Peyer's patch (tissue), 4 donors: ENCODE measurements at regions not wholly inside any gene's neighbourhood (a gene's known extent, or its start where the extent isn't known, plus 50 kb on each side); places are given as distances from the start of the nearest gene placed in this dataset.
"Not testable (repeated sequence)": the region's sequence is repeated elsewhere in the genome, so short reads cannot be mapped to it uniquely, and the experiment has no call there.

Experiments
- DNase-seq, 3 donors: peaks; one replicate each; pipeline ENCODE4 v3.0.0-alpha.2; 2017 to 2019
- H3K27ac ChIP-seq, 4 donors: fragments of 200-600 bp; sonication (generic); one replicate each; pipeline ENCODE4 v1.5.1; 2016 to 2019
- H3K27me3 ChIP-seq, 2 donors: fragments of 200-600 bp; sonication (generic); one replicate each; pipeline ENCODE4 v1.5.1; 2019
- H3K36me3 ChIP-seq, 3 donors: fragments of 200-600 bp; sonication (generic); one replicate each; pipeline ENCODE4 v1.5.1; 2016 to 2019
- H3K4me1 ChIP-seq, 4 donors: fragments of 200-600 bp; sonication (generic); one replicate each; pipeline ENCODE4 v1.5.1; 2016 to 2019
- H3K4me3 ChIP-seq, 4 donors: fragments of 200-600 bp; sonication (generic); 1 replicate in 3 of 4; 2 replicates in 1 of 4; pipeline ENCODE4 v1.5.1; 2016 to 2019; ENCODE audit warnings: mild to moderate bottlenecking in 1 of 4
- H3K9me3 ChIP-seq, 4 donors: fragments of 200-600 bp; sonication (generic); one replicate each; pipeline ENCODE4 v1.5.1; 2016 to 2019; ENCODE audit warnings: mild to moderate bottlenecking in 1 of 4
- POLR2A ChIP-seq, 2 donors: fragments of 450-650 bp; IDR thresholded peaks; one replicate each; pipeline ENCODE4 v1.5.1; 2017; ENCODE audit warnings: antibody characterized with exemption in 2 of 2, mild to moderate bottlenecking in 2 of 2, moderate library complexity in 2 of 2
- TF ChIP-seq, protein P1 (sequence below), 6 experiments: fragments of 450-650 bp in 4 of 6; fragments of 200-600 bp in 2 of 6; sonication (generic) in 1 of 6; IDR thresholded peaks; one replicate each; pipeline ENCODE4 v1.5.1; 2017 to 2019; ENCODE audit warnings: antibody characterized with exemption in 6 of 6, mild to moderate bottlenecking in 3 of 6, moderate library complexity in 1 of 6

DNA sequence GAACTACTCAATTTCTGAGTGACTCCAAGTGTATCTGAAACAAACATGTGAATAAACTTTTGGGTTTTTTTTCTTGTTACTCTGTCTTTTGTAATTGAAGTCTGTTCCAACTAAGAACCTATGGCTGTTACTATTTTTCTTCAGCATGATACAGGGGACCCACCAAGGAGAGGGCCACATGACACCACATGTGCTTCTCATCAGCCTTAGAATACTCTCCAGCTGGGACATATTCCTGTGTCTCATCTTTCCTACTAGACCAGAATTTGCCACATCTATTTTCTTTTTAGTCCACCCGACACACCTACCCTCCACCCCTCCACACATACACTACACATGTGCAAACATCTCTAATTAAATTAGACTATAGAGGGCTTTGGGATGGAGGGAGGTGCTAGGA, 191.7 kb upstream of the NDUFV2 start:
- DNase-seq: no peak
- H3K4me1 ChIP-seq: no peaks in the 10 kb centered on the region
- H3K27ac ChIP-seq: peak overlapping the region in 1 of 4 donors; percentile 78
- H3K9me3 ChIP-seq: no peaks in the 10 kb centered on the region
- TF ChIP-seq, protein P1, sequence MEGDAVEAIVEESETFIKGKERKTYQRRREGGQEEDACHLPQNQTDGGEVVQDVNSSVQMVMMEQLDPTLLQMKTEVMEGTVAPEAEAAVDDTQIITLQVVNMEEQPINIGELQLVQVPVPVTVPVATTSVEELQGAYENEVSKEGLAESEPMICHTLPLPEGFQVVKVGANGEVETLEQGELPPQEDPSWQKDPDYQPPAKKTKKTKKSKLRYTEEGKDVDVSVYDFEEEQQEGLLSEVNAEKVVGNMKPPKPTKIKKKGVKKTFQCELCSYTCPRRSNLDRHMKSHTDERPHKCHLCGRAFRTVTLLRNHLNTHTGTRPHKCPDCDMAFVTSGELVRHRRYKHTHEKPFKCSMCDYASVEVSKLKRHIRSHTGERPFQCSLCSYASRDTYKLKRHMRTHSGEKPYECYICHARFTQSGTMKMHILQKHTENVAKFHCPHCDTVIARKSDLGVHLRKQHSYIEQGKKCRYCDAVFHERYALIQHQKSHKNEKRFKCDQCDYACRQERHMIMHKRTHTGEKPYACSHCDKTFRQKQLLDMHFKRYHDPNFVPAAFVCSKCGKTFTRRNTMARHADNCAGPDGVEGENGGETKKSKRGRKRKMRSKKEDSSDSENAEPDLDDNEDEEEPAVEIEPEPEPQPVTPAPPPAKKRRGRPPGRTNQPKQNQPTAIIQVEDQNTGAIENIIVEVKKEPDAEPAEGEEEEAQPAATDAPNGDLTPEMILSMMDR (IDR thresholded peaks at IDR 0.05): no peak
- TF ChIP-seq POLR2A (IDR thresholded peaks at IDR 0.05): no peak
- H3K36me3 ChIP-seq: no peaks in the 10 kb centered on the region
- H3K27me3 ChIP-seq: no peaks in the 10 kb centered on the region
- no peak overlapping the region for H3K4me3 ChIP-seq

DNA sequence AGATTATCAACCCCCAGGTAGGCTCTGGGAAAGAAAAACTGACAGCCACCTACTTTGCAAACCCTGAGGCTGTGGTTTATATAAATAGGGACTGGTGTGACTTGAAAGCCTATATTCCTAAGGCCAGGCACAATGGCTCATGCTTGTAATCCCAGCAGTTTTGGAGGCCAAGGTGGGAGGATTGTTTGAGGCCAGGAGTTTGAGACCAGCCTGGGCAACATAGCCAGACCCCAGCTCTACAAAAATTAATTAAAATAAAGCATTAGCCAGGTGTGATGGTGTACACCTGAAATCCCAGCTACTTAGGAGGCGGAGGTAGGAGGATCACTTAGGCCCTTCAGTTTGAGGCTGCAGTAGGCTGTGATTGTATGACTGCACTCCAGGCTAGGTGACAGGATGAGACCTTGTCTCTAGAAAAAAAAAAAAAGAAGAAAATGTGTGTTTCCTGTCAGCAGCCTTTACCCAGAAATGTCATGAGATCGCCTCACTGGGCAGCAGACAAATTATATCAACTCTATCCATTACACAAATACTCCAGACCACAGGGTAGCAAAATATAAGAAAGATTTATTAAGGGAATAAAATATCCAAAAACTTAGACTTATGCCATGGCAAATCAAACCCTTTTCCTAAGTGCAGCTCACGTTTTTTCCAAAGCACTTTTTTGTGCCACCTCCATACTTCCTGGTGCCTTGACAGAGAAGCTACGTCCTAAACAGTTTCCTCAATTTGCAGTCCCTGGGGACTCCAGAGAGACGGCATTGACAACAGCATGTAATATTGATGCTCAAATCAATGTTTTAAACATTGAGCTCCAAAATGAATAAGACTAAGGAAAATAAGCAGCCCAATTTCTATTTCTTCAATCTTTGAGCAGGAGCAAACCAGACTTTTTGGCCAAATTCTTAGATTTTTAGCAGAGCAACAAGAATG, 190.8 kb upstream of the NDUFV2 start:
- Histone ChIP-seq H3K27ac (peak overlapping the region in 3 of 4 donors; percentile 8 to 78 (median 48)), H3K9me3 (no peaks in the 10 kb centered on the region), H3K27me3 (no peaks in the 10 kb centered on the region), H3K4me3 (no peak overlapping the region), H3K36me3 (no peaks in the 10 kb centered on the region), H3K4me1 (no peaks in the 10 kb centered on the region)
- DNase-seq: no peak
- no peak for TF ChIP-seq POLR2A (IDR thresholded peaks at IDR 0.05)
- TF ChIP-seq, protein P1 (IDR thresholded peaks at IDR 0.05): no peak

DNA sequence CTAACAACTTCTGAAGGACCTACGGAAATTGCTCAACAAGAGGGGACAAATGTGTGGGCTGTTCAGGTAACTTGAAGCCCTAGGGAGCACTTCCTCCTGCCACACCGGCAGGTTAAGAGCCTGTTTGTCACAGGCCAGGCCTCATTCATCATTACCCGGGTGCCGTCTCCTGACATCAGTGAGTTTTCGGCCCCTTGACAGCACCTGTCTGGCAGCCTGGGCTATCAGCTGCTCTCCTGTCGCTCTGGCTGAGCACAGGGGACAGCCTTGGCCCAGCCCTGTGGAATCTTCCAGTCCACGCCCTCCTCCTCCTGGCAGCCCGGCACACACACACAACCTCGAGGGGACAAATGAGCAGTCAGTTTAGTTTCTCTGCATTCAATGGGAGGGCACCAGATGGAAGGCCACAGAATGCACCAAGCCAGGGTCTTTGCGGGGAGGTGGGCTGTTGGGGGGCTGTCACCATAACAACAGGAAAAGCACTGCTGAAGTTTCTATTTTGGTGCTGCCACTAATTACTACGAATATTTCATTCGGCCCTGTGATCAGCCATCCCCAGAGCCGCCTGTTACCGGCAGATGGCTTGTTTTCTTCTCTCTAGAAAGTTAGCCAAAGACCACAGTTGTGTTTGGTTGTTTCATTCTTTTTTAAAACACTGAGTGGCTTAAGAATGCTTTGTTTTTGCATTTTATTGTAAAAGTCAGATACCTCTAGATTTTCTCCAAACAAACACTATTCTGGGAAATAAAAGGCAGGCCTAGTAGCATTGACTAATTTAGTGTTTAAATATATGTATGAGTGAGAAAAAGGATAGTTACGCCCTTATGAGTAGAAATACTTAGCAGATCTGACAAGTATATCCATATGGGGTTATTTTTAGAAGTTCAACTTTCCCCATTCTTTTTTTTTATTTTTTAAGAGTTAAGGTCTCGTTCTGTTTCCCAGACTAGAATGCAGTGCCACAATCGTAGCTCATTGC, 189.9 kb upstream of the NDUFV2 start:
- H3K36me3 ChIP-seq: no peaks in the 10 kb centered on the region
- no peaks in the 10 kb centered on the region for H3K4me1 ChIP-seq
- H3K4me3 ChIP-seq: no peak overlapping the region
- no peaks in the 10 kb centered on the region for H3K9me3 ChIP-seq
- no peaks in the 10 kb centered on the region for H3K27me3 ChIP-seq
- TF ChIP-seq, protein P1 (IDR thresholded peaks at IDR 0.05): no peak
- no peak for TF ChIP-seq POLR2A (IDR thresholded peaks at IDR 0.05)
- DNase-seq: peak; percentile 54 to 68 (median 59)
- peak overlapping the region in 3 of 4 donors; percentile 8 to 78 (median 48) for H3K27ac ChIP-seq

DNA sequence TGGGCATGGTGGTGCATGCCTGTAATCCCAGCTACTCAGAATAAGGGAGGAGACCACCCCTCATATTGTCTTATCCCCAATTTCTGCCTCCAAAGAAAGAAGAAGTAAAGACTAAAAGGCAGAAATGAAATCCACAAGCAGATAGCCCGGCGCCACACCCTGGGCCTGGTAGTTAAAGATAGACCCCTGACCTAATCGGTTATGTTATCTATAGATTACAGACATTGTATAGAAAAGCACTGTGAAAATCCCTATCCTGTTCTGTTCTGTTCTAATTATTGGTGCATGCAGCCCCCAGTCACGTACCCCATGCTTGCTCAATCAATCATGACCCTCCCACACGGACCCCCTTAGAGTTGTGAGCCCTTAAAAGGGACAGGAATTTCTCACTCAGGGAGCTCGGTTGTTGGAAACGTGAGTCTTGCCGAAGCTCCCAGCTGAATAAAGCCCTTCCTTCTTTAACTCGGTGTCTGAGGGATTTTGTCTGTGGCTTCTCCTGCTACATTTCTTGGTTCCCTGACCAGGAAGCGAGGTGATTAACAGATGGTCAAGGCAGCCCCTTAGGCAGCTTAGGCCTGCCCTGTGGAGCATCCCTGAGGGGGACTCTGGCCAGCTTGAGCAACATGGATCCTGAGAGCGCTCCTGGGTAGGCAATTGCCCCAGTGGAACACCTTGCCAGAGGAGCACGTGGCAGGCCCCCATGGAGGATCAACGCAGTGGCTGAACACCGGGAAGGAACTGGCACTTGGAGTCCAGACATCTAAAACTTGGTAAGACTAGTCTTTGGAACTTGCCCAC, 188.7 kb upstream of the NDUFV2 start:
- H3K27me3 ChIP-seq, H3K9me3 ChIP-seq, DNase-seq, H3K36me3 ChIP-seq, H3K4me1 ChIP-seq, H3K4me3 ChIP-seq: not testable (repeated sequence)
- H3K27ac ChIP-seq: peak overlapping the region in 1 of 4 donors; percentile 78

DNA sequence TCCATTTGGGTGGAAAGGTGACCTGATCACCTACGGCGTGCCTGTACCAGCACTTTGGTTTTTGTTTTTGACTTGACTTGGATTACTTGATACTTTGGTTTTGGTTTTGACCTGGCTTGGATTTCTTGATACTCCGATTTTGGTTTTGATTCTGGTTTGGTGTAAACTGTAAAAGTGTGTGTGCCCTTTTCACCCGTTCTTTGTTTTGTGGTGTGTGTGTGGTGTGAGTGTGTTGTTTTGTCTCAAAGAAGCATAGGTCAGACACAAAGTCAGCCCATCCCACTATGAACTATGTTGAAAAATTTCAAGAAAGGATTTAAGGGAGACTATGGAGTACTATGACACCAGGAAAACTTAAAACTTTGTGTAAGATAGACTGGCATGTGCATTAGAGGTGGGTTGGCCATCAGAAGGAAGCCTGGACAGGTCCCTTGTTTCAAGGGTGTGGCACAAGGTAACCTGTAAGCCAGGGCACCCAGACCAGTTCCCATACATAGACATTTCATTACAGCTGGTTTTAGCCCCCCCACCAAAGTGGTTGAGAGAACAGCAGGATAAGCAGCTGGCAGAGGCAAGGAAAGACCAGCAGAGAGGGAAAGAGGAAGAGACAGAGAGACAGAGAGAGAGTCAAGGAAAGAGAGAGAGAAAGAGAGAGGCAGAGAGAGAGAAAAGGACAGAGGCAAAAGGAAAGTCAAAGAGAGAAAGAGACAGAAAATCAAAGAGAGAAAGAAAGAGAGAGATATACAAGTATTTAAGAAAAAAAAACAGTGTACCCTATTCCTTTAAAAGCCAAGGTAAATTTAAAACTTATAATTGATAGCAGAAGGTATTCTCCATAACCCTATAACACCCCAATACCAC, 187.9 kb upstream of the NDUFV2 start:
- H3K36me3 ChIP-seq, H3K27me3 ChIP-seq, H3K27ac ChIP-seq, DNase-seq, H3K4me1 ChIP-seq, H3K9me3 ChIP-seq, H3K4me3 ChIP-seq: not testable (repeated sequence)

DNA sequence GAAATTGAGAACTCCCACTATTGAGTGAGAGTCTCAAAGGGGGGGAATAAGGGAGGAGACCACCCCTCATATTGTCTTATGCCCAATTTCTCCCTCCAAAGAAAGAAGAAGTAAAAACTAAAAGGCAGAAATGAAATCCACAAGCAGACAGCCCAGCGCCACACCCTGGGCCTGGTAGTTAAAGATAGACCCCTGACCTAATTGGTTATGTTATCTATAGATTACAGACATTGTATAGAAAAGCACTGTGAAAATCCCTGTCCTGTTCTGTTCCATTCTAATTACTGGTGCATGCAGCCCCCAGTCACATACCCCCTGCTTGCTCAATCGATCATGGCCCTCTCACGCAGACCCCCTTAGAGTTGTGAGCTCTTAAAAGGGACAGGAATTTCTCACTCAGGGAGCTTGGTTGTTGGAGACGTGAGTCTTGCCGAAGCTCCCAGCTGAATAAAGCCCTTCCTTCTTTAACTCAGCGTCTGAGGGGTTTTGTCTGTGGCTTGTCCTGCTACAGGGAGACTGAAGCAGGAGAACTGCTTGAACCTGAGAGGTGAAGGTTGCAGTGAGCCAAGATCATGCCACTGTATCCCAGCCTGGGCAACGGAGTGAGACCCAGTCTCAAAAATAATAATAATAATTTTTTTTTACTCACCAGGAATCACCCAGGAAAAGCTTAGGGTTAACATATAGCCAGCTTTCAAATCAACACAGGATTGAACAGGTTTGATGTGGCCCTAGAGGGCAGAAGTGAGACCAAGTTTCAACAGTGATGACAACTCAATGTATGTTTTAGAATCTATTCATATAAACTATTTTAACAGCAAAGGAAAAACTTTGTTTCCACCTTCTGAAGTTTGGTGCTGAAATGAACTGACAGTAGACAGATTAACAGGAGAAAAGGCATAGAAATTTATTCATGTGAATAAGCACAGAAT, 181.4 kb upstream of the NDUFV2 start:
- not testable (repeated sequence) for H3K27me3 ChIP-seq, H3K4me3 ChIP-seq

More for the DNA sequence above, 181.4 kb upstream of the NDUFV2 start:
- H3K4me1 ChIP-seq, DNase-seq, H3K36me3 ChIP-seq, H3K9me3 ChIP-seq, H3K27ac ChIP-seq: not testable (repeated sequence)
